Activated T-cell treated with anti-CD3 and anti-CD28 coated beads, Interleukin-2, amount 50 U/mL, for 4 hours (primary cell): ENCODE measurements at regions not wholly inside any gene's neighbourhood (a gene's known extent, or its start where the extent isn't known, plus 50 kb on each side); places are given as distances from the start of the nearest gene placed in this dataset.
"Not testable (repeated sequence)": the region's sequence is repeated elsewhere in the genome, so short reads cannot be mapped to it uniquely, and the experiment has no call there.

ENCODE experiments used
- ATAC-seq, 2 donors: fragments of 200-7000 bp; cut with Tn5 transposase; one replicate each; pipeline ENCODE4 v1.10.0; 2021
- DNase-seq: peaks from one replicate; pipeline ENCODE4 v3.0.0-alpha.2; 2020
- H3K27me3 Mint-ChIP-seq: one replicate; pipeline ENCODE4 v1.8.0; 2021; ENCODE audit warnings: low read depth, mixed read lengths
- H3K36me3 Mint-ChIP-seq: one replicate; pipeline ENCODE4 v1.8.0; 2022; ENCODE audit warnings: mixed read lengths; ENCODE audit not compliant: insufficient read depth
- H3K4me1 Mint-ChIP-seq: one replicate; pipeline ENCODE4 v1.8.0; 2021; ENCODE audit warnings: low read depth, mixed read lengths
- H3K4me3 Mint-ChIP-seq: one replicate; pipeline ENCODE4 v1.8.0; 2021; ENCODE audit warnings: mild to moderate bottlenecking, moderate library complexity, mixed read lengths
- H3K9me3 Mint-ChIP-seq: one replicate; pipeline ENCODE4 v1.8.0; 2021; ENCODE audit warnings: mixed read lengths

DNA sequence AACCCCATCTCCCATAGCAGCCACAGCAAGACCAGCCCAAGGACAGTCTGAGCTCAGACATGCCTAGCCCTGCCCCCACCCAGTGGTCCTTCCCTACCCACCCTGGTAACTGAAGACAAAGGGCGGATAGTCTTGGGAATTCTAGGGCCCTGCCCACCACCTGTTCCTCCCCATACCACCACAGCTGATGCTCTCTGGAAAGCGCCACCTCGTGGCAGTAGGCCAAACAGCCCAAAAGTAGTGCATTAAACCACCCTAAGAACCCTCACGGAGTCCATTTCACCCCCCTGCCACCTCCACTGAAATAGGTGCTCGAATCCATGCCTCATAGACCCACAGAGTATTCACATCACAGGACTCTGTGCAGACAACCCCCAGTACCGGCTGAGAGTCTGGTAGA, 1021.4 kb downstream of the CDH8 start:
- DNase-seq (no peak), ATAC-seq (no peak)
- H3K4me1 Mint-ChIP-seq: no peaks in the 10 kb centered on the region
- no peaks in the 10 kb centered on the region for H3K36me3 Mint-ChIP-seq
- H3K9me3 Mint-ChIP-seq: peaks cover 26% of the 10 kb centered on the region
- H3K27me3 Mint-ChIP-seq: no peaks in the 10 kb centered on the region
- H3K4me3 Mint-ChIP-seq: no peak overlapping the region

DNA sequence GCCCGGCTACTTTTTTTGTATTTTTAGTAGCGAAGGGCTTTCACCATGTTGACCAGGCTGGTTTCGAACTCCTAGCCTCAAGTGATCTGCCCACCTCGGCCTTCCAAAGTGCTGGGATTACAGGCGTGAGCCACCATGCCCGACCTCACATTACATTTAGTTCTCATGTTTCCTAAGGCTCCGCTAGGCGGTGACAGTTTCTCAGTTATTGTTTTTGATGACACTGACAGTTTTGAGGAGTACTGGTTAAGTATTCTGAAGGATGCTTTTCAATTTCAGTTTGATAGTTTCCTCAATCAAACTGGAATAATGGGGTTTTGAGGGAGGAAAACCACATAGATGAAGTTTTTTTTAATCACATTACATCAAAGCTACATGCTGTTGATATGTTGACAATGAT, 1028.5 kb downstream of the CDH8 start:
- ATAC-seq: no peak
- Mint-ChIP-seq H3K27me3 (no peaks in the 10 kb centered on the region), H3K36me3 (no peaks in the 10 kb centered on the region), H3K4me3 (no peak overlapping the region), H3K9me3 (peaks cover 12% of the 10 kb centered on the region), H3K4me1 (no peaks in the 10 kb centered on the region)
- DNase-seq: no peak

DNA sequence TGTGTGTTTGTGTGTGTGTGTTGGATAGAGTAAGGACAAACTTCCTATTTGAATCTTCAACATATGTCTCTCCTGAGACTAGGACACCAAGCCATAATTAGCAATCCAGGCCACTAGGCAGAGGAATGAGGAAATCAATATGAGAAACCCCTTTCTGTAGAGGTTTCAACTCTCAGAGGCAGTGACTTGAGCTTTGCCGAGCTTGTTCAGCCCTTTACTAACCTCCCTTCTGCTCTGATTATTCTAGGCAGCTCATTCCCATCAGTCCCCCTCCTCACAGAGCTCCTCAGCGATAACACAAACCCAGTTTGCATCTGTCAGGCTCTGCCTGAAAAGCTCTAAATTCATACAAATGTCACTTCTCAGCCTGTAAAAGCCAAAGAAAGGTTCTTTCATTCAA, 1030.3 kb downstream of the CDH8 start:
- H3K27me3 Mint-ChIP-seq: no peaks in the 10 kb centered on the region
- ATAC-seq (no peak), DNase-seq (no peak)
- H3K36me3 Mint-ChIP-seq: no peaks in the 10 kb centered on the region
- H3K4me1 Mint-ChIP-seq: no peaks in the 10 kb centered on the region
- H3K9me3 Mint-ChIP-seq: peaks cover 13% of the 10 kb centered on the region
- H3K4me3 Mint-ChIP-seq: no peak overlapping the region

DNA sequence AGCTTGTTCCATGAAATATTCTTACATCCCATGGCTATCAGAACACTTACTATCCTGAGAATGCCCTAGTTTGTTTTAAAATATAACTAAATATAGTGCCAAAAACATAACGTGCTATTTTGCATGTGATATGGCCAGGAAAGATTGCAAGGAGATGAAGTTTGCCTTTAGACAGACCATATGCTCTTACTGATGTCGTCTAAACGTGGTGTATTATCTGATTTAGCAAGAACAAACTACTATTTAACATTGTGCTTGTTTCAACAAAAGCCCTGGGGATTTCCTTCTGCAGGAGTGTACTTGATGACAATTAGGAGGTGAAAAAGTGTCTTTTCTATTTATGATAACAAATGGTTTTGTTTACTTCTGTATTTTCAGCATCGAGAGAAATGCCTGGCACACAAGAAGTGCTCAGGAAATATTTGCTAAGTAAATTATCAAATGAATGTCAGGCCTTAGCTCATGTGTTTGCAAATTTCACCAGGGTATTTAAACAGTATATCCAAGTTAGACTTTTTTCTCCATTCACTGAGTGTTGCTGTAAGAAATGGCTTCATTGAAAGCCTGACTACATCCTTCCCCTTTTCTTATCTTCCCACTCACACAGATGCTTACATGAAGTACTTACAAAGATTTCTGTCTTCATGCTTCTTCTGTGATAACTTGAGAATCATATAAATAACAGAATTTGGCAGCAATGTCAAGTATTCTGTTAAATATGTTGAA, 1033.6 kb downstream of the CDH8 start:
- Mint-ChIP-seq H3K4me1 (no peaks in the 10 kb centered on the region), H3K36me3 (no peaks in the 10 kb centered on the region), H3K4me3 (no peak overlapping the region), H3K27me3 (no peaks in the 10 kb centered on the region), H3K9me3 (peaks cover 18% of the 10 kb centered on the region)
- DNase-seq: no peak
- no peak for ATAC-seq

DNA sequence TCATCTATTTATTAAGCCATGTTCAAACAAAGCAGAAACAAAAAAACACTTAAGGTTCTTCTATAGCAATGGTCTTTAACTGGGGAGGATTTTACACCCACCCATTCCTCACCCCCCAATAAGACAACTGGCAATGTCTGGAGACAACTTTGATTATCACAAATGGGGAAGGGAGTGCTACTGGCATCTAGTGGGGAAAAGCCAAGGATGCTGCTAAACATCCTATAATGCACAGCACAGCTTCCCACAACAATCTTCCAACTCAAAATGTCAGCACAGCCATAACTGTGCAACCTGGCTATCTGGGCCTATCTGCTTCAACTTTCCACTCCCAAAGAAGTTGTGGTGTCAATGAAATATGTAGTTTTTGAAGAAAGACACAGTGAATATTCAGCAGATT, 1044.4 kb downstream of the CDH8 start:
- no peak for DNase-seq
- ATAC-seq: no peak
- Mint-ChIP-seq H3K27me3 (no peaks in the 10 kb centered on the region), H3K4me3 (no peak overlapping the region), H3K9me3 (peaks cover 37% of the 10 kb centered on the region), H3K36me3 (no peaks in the 10 kb centered on the region), H3K4me1 (no peaks in the 10 kb centered on the region)

DNA sequence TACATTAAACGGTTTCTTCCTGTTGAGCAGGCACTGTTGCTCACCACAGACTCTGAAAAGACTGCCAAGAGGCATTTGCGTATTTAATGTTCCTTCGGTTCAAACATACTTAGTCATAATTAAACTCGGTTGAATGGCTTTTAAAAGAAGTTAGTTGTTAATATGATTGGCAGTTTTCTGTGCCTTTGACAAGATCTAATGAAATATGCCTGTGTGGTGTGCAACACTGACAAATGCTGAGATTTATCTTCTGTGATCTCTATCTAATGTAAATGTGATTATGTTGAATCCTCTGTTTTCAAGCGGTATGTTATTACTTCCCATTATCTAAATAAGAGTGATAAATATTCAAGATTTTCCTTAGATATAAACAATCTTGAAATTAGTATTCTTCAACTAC, 1046.6 kb downstream of the CDH8 start:
- H3K4me3 Mint-ChIP-seq: no peak overlapping the region
- no peak for DNase-seq
- no peak for ATAC-seq
- H3K9me3 Mint-ChIP-seq: peaks cover 40% of the 10 kb centered on the region
- H3K36me3 Mint-ChIP-seq: no peaks in the 10 kb centered on the region
- H3K4me1 Mint-ChIP-seq: no peaks in the 10 kb centered on the region
- H3K27me3 Mint-ChIP-seq: no peaks in the 10 kb centered on the region

DNA sequence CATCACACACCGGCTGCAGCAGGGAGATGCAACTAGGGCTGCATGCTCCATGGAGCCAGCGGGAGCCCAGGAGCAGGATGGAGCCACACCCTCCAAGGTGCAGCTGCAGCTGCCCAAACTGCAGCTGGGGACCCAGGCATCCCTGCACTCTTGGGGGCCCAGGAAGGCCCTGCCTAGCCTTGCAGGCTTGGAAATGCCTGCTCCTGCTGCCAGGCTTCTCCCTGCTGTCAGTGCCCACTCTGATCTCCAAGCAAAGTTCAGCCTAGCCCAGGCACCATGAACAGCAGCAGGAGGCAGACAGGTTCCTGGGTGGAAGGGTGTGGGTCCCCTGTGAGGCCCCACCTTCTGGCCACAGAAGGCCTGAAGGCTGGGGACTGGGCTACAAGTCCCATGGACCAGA, 1057.1 kb downstream of the CDH8 start:
- no peak overlapping the region for H3K4me3 Mint-ChIP-seq
- no peaks in the 10 kb centered on the region for H3K36me3 Mint-ChIP-seq
- no peaks in the 10 kb centered on the region for H3K4me1 Mint-ChIP-seq
- DNase-seq (no peak), ATAC-seq (no peak)
- H3K27me3 Mint-ChIP-seq: no peaks in the 10 kb centered on the region
- H3K9me3 Mint-ChIP-seq: peaks cover 15% of the 10 kb centered on the region

DNA sequence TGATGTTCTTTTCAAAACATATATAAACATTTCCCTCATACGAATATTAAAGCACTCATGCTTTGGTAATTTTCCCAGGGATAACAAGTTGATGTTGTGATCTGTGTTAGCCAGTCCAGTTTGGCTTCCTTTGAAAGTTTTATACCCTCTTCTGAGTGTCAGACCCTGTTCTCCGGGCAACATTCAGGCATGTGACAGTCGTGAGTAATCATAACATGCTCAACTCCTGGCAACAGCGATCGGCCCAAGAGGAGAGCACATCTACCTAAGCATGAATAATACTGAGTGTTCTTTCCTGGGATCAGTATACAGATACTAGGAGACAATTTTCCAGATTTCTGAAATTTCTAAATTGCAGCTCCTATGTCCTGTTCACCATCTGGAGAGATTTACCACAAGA, 1086.4 kb downstream of the CDH8 start:
- H3K9me3 Mint-ChIP-seq: peaks cover 19% of the 10 kb centered on the region
- H3K27me3 Mint-ChIP-seq: no peaks in the 10 kb centered on the region
- DNase-seq (no peak), ATAC-seq (no peak)
- no peak overlapping the region for H3K4me3 Mint-ChIP-seq
- H3K4me1 Mint-ChIP-seq: no peaks in the 10 kb centered on the region
- no peaks in the 10 kb centered on the region for H3K36me3 Mint-ChIP-seq

DNA sequence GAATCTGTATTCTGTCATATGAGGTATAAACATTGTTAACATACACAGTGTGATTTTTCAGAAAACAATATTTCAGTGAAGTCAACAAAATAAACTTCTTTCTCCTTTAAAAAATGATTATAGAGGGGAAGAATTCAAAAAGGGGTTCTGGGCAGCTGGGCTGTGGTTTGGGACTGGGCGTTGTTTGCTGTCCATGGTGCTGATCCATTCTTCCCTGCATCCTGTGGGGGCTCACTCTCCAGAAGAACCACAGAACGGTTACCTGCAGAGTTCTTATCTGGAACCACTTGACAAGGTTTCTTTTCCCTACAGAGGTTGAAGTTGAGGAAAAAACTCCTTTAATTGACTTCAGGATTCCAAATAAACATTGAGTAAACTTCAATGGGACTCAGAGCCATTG, 1091.0 kb downstream of the CDH8 start:
- ATAC-seq (no peak), DNase-seq (no peak)
- H3K9me3 Mint-ChIP-seq: peaks cover 8% of the 10 kb centered on the region
- no peaks in the 10 kb centered on the region for H3K36me3 Mint-ChIP-seq
- no peaks in the 10 kb centered on the region for H3K27me3 Mint-ChIP-seq
- H3K4me3 Mint-ChIP-seq: no peak overlapping the region
- H3K4me1 Mint-ChIP-seq: no peaks in the 10 kb centered on the region

DNA sequence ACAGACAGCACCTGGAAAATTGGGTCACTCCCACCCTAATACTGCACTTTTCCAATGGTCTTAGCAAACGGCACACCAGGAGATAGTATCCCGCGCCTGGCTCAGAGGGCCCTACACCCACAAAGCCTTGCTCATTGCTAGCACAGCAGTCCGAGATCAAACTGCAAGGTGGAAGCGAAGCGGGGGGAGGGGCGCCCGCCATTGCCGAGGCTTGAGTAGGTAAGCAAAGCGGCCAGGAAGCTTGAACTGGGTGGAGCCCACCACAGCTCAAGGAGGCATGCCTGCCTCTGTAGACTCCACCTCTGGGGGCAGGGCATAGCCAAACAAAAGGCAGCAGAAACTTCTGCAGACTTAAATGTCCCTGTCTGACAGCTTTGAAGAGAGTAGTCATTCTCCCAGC, 1100.0 kb downstream of the CDH8 start:
- not testable (repeated sequence) for DNase-seq, ATAC-seq, H3K27me3 Mint-ChIP-seq, H3K36me3 Mint-ChIP-seq, H3K4me3 Mint-ChIP-seq, H3K4me1 Mint-ChIP-seq
- H3K9me3 Mint-ChIP-seq: peaks cover 17% of the 10 kb centered on the region

DNA sequence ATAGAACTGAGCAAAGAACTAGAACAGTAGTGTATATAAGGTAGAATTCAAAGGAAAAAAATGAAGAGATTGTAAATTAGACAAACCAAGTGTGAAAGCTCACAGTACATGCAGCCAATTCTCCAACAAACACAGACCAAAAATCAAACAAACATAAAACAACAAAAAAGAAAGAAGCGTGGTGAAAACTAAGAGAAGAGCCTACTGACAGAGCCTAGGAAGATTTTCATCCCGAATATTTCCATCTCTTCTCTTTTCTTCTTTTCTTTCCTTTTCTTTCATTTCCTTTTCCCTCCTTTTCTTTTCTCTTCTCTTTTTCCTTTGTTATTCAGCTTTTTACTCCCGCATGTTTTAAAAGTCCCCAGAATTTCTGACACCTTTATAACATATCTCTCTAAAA, 1103.6 kb downstream of the CDH8 start:
- Mint-ChIP-seq H3K4me1 (no peaks in the 10 kb centered on the region), H3K36me3 (no peaks in the 10 kb centered on the region), H3K4me3 (no peak overlapping the region), H3K9me3 (peaks cover 17% of the 10 kb centered on the region), H3K27me3 (no peaks in the 10 kb centered on the region)
- ATAC-seq (no peak), DNase-seq (no peak)

DNA sequence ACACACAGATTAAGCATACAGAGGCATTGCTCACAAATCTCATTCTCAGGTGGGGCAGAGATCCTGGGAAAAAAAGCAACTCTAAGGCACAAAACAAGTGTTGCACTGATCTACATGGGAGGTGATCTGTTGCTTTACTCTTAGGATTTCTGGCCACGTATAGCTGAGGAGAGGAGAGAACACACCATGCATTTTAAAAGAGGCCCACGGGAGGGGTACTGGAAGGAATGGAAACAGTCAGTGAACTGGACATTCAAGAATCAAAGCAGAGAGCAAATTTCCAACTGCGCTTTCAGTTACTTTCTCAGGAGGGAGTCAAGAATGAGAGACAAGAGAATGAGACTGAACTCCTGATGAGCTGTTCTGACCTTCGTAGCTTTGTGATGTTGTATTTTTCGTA, 1105.9 kb downstream of the CDH8 start:
- H3K36me3 Mint-ChIP-seq: no peaks in the 10 kb centered on the region
- ATAC-seq (no peak), DNase-seq (no peak)
- no peaks in the 10 kb centered on the region for H3K4me1 Mint-ChIP-seq
- no peaks in the 10 kb centered on the region for H3K27me3 Mint-ChIP-seq
- H3K9me3 Mint-ChIP-seq: peaks cover 18% of the 10 kb centered on the region
- H3K4me3 Mint-ChIP-seq: no peak overlapping the region

DNA sequence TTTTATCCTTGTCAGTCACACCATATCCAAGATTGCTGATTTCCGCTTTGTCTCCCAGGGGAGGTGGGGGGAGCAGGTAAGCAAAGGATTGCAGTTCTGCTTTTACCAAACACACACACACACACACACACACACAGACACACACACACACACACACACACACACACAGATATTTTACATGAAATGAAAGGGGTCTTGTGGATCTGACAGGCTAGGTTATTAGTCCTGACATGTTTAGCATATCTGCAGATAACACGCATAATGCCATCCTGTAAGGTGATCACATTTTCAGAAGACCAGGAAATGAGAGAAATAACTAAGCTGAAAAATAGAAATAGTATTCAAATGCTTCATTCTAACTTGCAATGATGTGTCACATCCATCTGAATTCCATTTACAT, 1113.3 kb downstream of the CDH8 start:
- no peak overlapping the region for H3K4me3 Mint-ChIP-seq
- no peaks in the 10 kb centered on the region for H3K27me3 Mint-ChIP-seq
- H3K36me3 Mint-ChIP-seq: no peaks in the 10 kb centered on the region
- no peak for DNase-seq
- H3K9me3 Mint-ChIP-seq: peaks cover 12% of the 10 kb centered on the region
- H3K4me1 Mint-ChIP-seq: no peaks in the 10 kb centered on the region
- no peak for ATAC-seq

DNA sequence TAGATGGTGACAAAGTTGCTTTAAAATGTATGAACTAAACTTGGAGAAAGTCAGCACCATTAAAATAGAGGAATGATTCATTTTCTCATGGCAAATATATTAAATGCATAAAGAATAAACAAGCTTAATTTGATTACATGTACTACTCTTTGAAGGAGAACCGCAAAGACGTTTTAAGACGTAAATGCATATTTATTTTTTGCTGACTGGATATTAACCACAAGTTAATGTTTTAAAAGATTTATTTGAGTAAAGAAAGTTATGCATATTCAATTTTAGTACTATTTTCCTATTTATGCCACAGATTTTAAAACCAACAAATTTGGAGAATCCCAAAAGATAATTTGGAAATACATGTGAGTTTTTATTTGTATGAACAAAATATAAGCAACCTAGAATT, 1121.9 kb downstream of the CDH8 start:
- no peak for ATAC-seq
- Mint-ChIP-seq H3K27me3 (no peaks in the 10 kb centered on the region), H3K36me3 (no peaks in the 10 kb centered on the region), H3K9me3 (peaks cover 19% of the 10 kb centered on the region), H3K4me1 (no peaks in the 10 kb centered on the region), H3K4me3 (no peak overlapping the region)
- no peak for DNase-seq

DNA sequence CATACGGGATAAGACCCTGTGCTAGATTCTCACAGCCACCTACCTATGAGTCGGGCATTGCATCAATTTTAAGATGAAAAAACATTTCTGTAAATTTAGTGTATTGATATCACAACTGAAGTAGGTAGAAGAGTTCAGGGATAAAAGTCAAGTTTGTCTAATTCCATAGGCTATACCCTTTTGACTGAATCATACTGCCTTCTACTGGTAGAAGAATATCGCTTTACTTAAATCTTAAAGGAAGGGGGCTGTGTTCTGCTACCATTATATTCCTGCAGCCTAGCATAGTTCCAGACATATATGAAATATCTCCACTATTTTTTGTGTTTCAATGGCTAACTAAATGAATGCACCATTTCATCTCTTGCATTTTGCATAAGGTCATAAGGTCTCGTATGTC, 1128.6 kb downstream of the CDH8 start:
- no peak overlapping the region for H3K4me3 Mint-ChIP-seq
- H3K27me3 Mint-ChIP-seq: no peaks in the 10 kb centered on the region
- H3K9me3 Mint-ChIP-seq: peaks cover 21% of the 10 kb centered on the region
- no peaks in the 10 kb centered on the region for H3K36me3 Mint-ChIP-seq
- ATAC-seq (no peak), DNase-seq (no peak)
- no peaks in the 10 kb centered on the region for H3K4me1 Mint-ChIP-seq

DNA sequence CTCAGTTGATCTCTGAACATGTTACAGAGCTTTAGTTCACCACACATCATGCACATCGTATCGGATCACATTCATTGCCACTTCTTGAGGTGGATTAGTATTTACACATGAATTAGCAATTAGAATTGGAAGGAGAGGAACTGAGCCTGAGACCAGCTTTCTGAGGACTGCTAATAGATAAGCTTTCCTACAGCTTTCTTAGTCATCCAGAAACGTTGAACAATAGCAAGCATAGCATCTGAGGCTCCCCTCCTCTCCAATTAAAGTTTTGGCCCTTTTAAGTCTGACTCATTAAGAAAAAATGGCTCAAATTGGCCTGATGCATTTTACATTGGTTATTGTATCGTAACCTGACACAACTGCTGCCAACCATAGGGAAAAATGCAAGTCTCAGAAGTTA, 1130.4 kb downstream of the CDH8 start:
- no peaks in the 10 kb centered on the region for H3K4me1 Mint-ChIP-seq
- DNase-seq (no peak), ATAC-seq (no peak)
- no peaks in the 10 kb centered on the region for H3K27me3 Mint-ChIP-seq
- no peak overlapping the region for H3K4me3 Mint-ChIP-seq
- H3K9me3 Mint-ChIP-seq: peaks cover 23% of the 10 kb centered on the region
- H3K36me3 Mint-ChIP-seq: no peaks in the 10 kb centered on the region
